HepG2 (cell line): ENCODE measurements at regions not wholly inside any gene's neighbourhood (a gene's known extent, or its start where the extent isn't known, plus 50 kb on each side); places are given as distances from the start of the nearest gene placed in this dataset.

ENCODE experiments used
- ATAC-seq: fragments of 200-7000 bp; cut with Tn5 transposase; 3 replicates; pipeline ENCODE4 v1.9.1; 2020; ENCODE audit warnings: mild to moderate bottlenecking, moderate library complexity
- BruUV-seq: library from RNA; stranded (reverse); fragments of 400-500 nt; replicated peaks from 2 replicates; lab custom pipeline; 2021; lab: Mats Ljungman, UMichigan
- CTCF ChIA-PET: fragments of 300-600 bp; formaldehyde crosslinking; extraction: SDS; loops from one replicate; lab custom pipeline; 2021; ENCODE audit warnings: low total read pairs, inconsistent platforms, low intra/inter-chr PET ratio; lab: Yijun Ruan, JAX
- POLR2A ChIA-PET: fragments of 350-600 bp; sonication (Branson Sonifier 250); formaldehyde crosslinking; loops from one replicate; lab custom pipeline; 2020; ENCODE audit warnings: antibody characterized with exemption, inconsistent platforms; lab: Yijun Ruan, JAX
- DNase-seq: peaks from one replicate; pipeline ENCODE4 v3.0.0-alpha.2; 2015; ENCODE audit warnings: low spot score
- FAIRE-seq: peaks from 3 replicates; lab custom pipeline; 2011; peaks lifted over from hg19 to GRCh38; lab: Jason Lieb, UNC
- H2AFZ ChIP-seq: one replicate; pipeline ENCODE4 v1.6.1; 2011; ENCODE audit warnings: low read length, inconsistent platforms
- H3K27ac ChIP-seq: fragments of 300-600 bp; 3 replicates; pipeline ENCODE4 v1.8.0; 2011; ENCODE audit warnings: mixed run types, mild to moderate bottlenecking, mixed read lengths, low read length, inconsistent platforms; ENCODE audit not compliant: insufficient read depth; ENCODE audit errors: extremely low read length
- H3K27me3 ChIP-seq, 2 experiments: fragments of 200-600 bp in 1 of 2; 2 replicates in 1 of 2; 3 replicates in 1 of 2; pipeline versions ENCODE4 v1.6.0 to v1.8.0; 2011; ENCODE audit warnings: low read length in 2 of 2, mild to moderate bottlenecking in 2 of 2, moderate library complexity in 2 of 2, inconsistent platforms in 1 of 2; ENCODE audit not compliant: insufficient read depth in 2 of 2, control insufficient read depth in 1 of 2
- H3K36me3 ChIP-seq, 2 experiments: fragments of 200-600 bp in 1 of 2; replicated peaks in 1 of 2; 2 replicates in 1 of 2; 3 replicates in 1 of 2; pipeline versions ENCODE4 v1.5.1 to v1.8.0; 2011; ENCODE audit warnings: low read length in 2 of 2, inconsistent platforms in 1 of 2; ENCODE audit not compliant: insufficient read depth in 2 of 2, control insufficient read depth in 1 of 2
- H3K4me1 ChIP-seq: 2 replicates; pipeline ENCODE4 v1.5.1; 2012; ENCODE audit warnings: low read length, inconsistent platforms; ENCODE audit not compliant: insufficient read depth
- H3K4me2 ChIP-seq: 2 replicates; pipeline ENCODE4 v1.6.0; 2011; ENCODE audit warnings: low read depth, low read length, inconsistent platforms
- H3K4me3 ChIP-seq, 3 experiments: fragments of 200-600 bp in 1 of 3; sonication (generic), shearing (Covaris generic) in 1 of 3; replicated peaks in 1 of 3; 2 replicates each; pipeline ENCODE4 v1.5.1; 2011 to 2016; ENCODE audit warnings: low read length in 3 of 3, inconsistent platforms in 2 of 3, low read depth in 2 of 3, mild to moderate bottlenecking in 2 of 3, control low read depth in 1 of 3, mixed read lengths in 1 of 3; ENCODE audit not compliant: insufficient read depth in 1 of 3
- H3K79me2 ChIP-seq: one replicate; pipeline ENCODE4 v1.6.1; 2011; ENCODE audit warnings: low read length, inconsistent platforms; ENCODE audit not compliant: insufficient read depth
- H3K9ac ChIP-seq: 2 replicates; pipeline ENCODE4 v1.6.0; 2011; ENCODE audit warnings: mild to moderate bottlenecking, low read depth, low read length, inconsistent platforms; ENCODE audit not compliant: insufficient read depth
- H3K9me3 ChIP-seq: 2 replicates; pipeline ENCODE4 v1.5.1; 2012; ENCODE audit warnings: mild to moderate bottlenecking, low read length
- H4K20me1 ChIP-seq: 2 replicates; pipeline ENCODE4 v1.6.0; 2011; ENCODE audit warnings: inconsistent platforms, mild to moderate bottlenecking, low read length, moderate library complexity; ENCODE audit not compliant: insufficient read depth
- ARNTL ChIP-seq: sonication (generic); formaldehyde crosslinking; IDR thresholded peaks from 2 replicates; pipeline ENCODE4 v1.4.0; 2020; ENCODE audit warnings: mild to moderate bottlenecking, missing genetic modification reagents
- ATF2 ChIP-seq: sonication (generic); formaldehyde crosslinking; IDR thresholded peaks from 2 replicates; pipeline ENCODE4 v1.4.0; 2020; ENCODE audit warnings: missing genetic modification reagents
- RNF2 ChIP-seq: fragments of 450-650 bp; conservative IDR thresholded peaks from 2 replicates; pipeline ENCODE4 v1.6.1; 2016; ENCODE audit warnings: low read depth
- SP1 ChIP-seq, 2 experiments: fragments of 450-650 bp in 1 of 2; sonication (generic) in 1 of 2; formaldehyde crosslinking in 1 of 2; IDR thresholded peaks; 2 replicates each; pipeline versions ENCODE4 v1.4.0 to v1.6.1; 2016 to 2020; ENCODE audit warnings: missing genetic modification reagents in 1 of 2
- ZNF768 ChIP-seq: sonication (generic); formaldehyde crosslinking; IDR thresholded peaks from 2 replicates; pipeline ENCODE4 v1.4.0; 2020; ENCODE audit warnings: missing genetic modification reagents
- ZNF775 ChIP-seq: sonication (generic); formaldehyde crosslinking; IDR thresholded peaks from 2 replicates; pipeline ENCODE4 v1.4.0; 2020; ENCODE audit warnings: missing genetic modification reagents, mild to moderate bottlenecking, moderate library complexity, borderline replicate concordance
- ZSCAN30 ChIP-seq: sonication (generic); formaldehyde crosslinking; IDR thresholded peaks from 2 replicates; pipeline ENCODE4 v1.5.0; 2020; ENCODE audit warnings: mild to moderate bottlenecking, missing genetic modification reagents
- WGBS: methylation state at CpG from one replicate; pipeline ENCODE4 v1.1.6; 2017; ENCODE audit warnings: low lambda C conversion rate; 5-methylcytosine and 5-hydroxymethylcytosine counted together
- in situ Hi-C: cut with HindIII; loops from 2 replicates; pipeline ENCODE4 v1.10.0; 2017; ENCODE audit warnings: low pct_unique_long_range_greater_than_20kb; ENCODE audit not compliant: extremely low pct_ligation_motif_present
- intact Hi-C: fragments of 100-400 bp; cut with micrococcal nuclease; formaldehyde crosslinking; loops from one replicate; pipeline ENCODE4 v1.10.0; 2022; ENCODE audit not compliant: unreplicated experiment

- intact Hi-C loops, result no loop called here
- WGBS, result 8% methylated on average over 7 of the region's 7 CpGs
Observed at GRCh38 chr20:18986146-18986830, 172.7 kb downstream of the SCP2D1 start.

More at GRCh38 chr20:18986146-18986830, 172.7 kb downstream of the SCP2D1 start:
- POLR2A ChIA-PET, result no interaction called here
- Histone ChIP-seq H3K4me2 (no peak overlapping the region), H3K27me3 (no peaks in the 10 kb centered on the region), H3K79me2 (no peaks in the 10 kb centered on the region), H3K36me3 (no peaks in the 10 kb centered on the region), H3K4me3 (no peak overlapping the region), H3K9ac (no peak overlapping the region), H2AFZ (no peak overlapping the region), H4K20me1 (no peaks in the 10 kb centered on the region), H3K9me3 (0 out of 2 replicates have a peak, but pooled peaks cover under 1% of the 10 kb centered on the region), H3K27ac (no peak overlapping the region), H3K4me1 (no peaks in the 10 kb centered on the region)
- CTCF ChIA-PET, result no interaction called here
- ATAC-seq, result 0 out of 3 replicates have a peak, but pooled peaks have one; percentile 12
- in situ Hi-C loops, result no loop called here
- no TSS peak for BruUV-seq
- FAIRE-seq, result no peak
- no peak for DNase-seq
- TF ChIP-seq ARNTL, result no peak
- no peak for TF ChIP-seq ZSCAN30 (CRISPR knock-in tag)
- no peak for TF ChIP-seq RNF2
- TF ChIP-seq ATF2 (CRISPR knock-in tag), result no peak
- TF ChIP-seq SP1 (IDR thresholded peaks at IDR 0.05), result no peak
- no peak for TF ChIP-seq SP1 (CRISPR knock-in tag; IDR thresholded peaks at IDR 0.05)
- no peak for TF ChIP-seq ZNF775
- no peak for TF ChIP-seq ZNF768 (CRISPR knock-in tag)
